ENCODE measurements at regions not wholly inside any gene's neighbourhood (a gene's known extent, or its start where the extent isn't known, plus 50 kb on each side); places are given as distances from the start of the nearest gene placed in this dataset.

GRCh38 chr15:39285071-39285470 is 295.8 kb upstream of the THBS1 start:
- TF ChIP-seq, protein P1, sequence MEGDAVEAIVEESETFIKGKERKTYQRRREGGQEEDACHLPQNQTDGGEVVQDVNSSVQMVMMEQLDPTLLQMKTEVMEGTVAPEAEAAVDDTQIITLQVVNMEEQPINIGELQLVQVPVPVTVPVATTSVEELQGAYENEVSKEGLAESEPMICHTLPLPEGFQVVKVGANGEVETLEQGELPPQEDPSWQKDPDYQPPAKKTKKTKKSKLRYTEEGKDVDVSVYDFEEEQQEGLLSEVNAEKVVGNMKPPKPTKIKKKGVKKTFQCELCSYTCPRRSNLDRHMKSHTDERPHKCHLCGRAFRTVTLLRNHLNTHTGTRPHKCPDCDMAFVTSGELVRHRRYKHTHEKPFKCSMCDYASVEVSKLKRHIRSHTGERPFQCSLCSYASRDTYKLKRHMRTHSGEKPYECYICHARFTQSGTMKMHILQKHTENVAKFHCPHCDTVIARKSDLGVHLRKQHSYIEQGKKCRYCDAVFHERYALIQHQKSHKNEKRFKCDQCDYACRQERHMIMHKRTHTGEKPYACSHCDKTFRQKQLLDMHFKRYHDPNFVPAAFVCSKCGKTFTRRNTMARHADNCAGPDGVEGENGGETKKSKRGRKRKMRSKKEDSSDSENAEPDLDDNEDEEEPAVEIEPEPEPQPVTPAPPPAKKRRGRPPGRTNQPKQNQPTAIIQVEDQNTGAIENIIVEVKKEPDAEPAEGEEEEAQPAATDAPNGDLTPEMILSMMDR (IDR thresholded peaks at IDR 0.05), result no peak
- no peak for TF ChIP-seq POLR2A (IDR thresholded peaks at IDR 0.05)
